GM23248 (cell line): ENCODE measurements at regions not wholly inside any gene's neighbourhood (a gene's known extent, or its start where the extent isn't known, plus 50 kb on each side); places are given as distances from the start of the nearest gene placed in this dataset.

Source experiments
- EZH2 ChIP-seq: fragments of 200-600 bp; sonication (generic); IDR thresholded peaks from 2 replicates; pipeline ENCODE4 v1.6.1; 2018; ENCODE audit warnings: antibody characterized with exemption, mild to moderate bottlenecking; ENCODE audit not compliant: insufficient read depth, poor library complexity, severe bottlenecking
- EZH2phosphoT487 ChIP-seq: fragments of 200-600 bp; sonication (generic); IDR thresholded peaks from 2 replicates; pipeline ENCODE4 v1.6.1; 2018; ENCODE audit warnings: antibody characterized with exemption, moderate library complexity, mild to moderate bottlenecking, low read depth; ENCODE audit not compliant: insufficient read depth

DNA sequence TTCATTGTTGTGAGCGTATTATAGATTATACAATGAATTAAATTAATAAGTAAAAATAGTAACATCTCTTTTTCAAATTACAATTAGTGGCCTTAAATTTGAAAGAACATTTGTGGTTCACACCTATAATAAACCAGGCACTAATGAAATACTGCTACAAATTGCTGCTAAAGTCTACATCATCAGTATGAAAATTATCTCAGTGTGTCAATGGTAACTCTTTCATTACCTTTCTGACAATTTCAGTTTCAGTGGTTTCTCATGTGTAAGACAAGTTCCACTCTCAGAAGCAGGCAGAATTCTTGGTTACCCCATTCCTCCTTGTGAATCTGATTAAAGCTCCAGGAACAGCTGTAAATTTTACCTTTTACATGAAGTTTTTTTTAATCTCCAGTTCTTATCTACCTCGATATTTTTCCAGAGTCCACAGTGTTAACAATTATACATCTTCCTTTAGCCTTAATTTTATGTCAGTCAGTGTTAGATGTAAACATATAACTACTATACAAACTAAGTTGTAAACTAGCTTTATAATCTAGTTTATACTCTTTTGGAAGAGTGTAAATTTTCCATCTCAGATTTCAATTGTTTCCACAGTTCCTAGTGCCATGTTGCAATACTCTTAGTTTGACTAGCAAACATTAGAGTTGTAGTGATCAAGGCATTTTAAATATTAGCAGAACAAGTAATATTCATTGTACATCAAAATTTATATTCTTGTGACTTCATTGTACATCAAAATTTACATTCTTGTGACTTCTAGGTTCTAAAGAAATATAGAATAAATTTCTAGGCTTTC lies 1038.4 kb downstream of the EPHA7 start:
- TF ChIP-seq EZH2phosphoT487 (no peak), EZH2 (no peak)
